Mesenchymal stem cell (in vitro differentiated cells and primary cell): ENCODE measurements at regions not wholly inside any gene's neighbourhood (a gene's known extent, or its start where the extent isn't known, plus 50 kb on each side); places are given as distances from the start of the nearest gene placed in this dataset.

ENCODE experiments used
- DNase-seq: peaks from one replicate; pipeline ENCODE4 v3.0.0-alpha.2; 2013
- H2AFZ ChIP-seq: one replicate; pipeline ENCODE4 v1.6.1; 2013; ENCODE audit warnings: low read depth, mild to moderate bottlenecking, control low read depth, inconsistent platforms, low read length, moderate library complexity
- H2AK5ac ChIP-seq: 2 replicates; pipeline ENCODE4 v1.6.1; 2013; ENCODE audit warnings: low read length, moderate library complexity, mild to moderate bottlenecking, inconsistent platforms; ENCODE audit not compliant: severe bottlenecking
- H2BK120ac ChIP-seq: one replicate; pipeline ENCODE4 v1.6.1; 2013; ENCODE audit warnings: low read depth, mild to moderate bottlenecking, inconsistent platforms, low read length, moderate library complexity
- H2BK12ac ChIP-seq, 2 experiments: one replicate each; pipeline ENCODE4 v1.6.1; 2013; ENCODE audit warnings: inconsistent platforms in 2 of 2, low read length in 2 of 2, mild to moderate bottlenecking in 2 of 2, moderate library complexity in 2 of 2, control low read depth in 1 of 2
- H2BK15ac ChIP-seq: one replicate; pipeline ENCODE4 v1.6.1; 2013; ENCODE audit warnings: mild to moderate bottlenecking, low read depth, inconsistent platforms; ENCODE audit not compliant: poor library complexity, severe bottlenecking
- H2BK5ac ChIP-seq: 2 replicates; pipeline ENCODE4 v1.6.1; 2013; ENCODE audit warnings: low read depth, mild to moderate bottlenecking, low read length, control low read depth, inconsistent platforms; ENCODE audit not compliant: poor library complexity, severe bottlenecking
- H3K14ac ChIP-seq, 2 experiments: one replicate each; pipeline ENCODE4 v1.6.1; 2013; ENCODE audit warnings: inconsistent platforms in 2 of 2, low read length in 2 of 2, control low read depth in 1 of 2, mild to moderate bottlenecking in 1 of 2, moderate library complexity in 1 of 2
- H3K18ac ChIP-seq, 2 experiments: one replicate each; pipeline ENCODE4 v1.6.1; 2013; ENCODE audit warnings: inconsistent platforms in 2 of 2, low read length in 2 of 2, control low read depth in 1 of 2, low read depth in 1 of 2, mild to moderate bottlenecking in 1 of 2
- H3K23ac ChIP-seq, 2 experiments: one replicate each; pipeline ENCODE4 v1.6.1; 2013; ENCODE audit warnings: inconsistent platforms in 2 of 2, low read length in 2 of 2, mild to moderate bottlenecking in 2 of 2, moderate library complexity in 2 of 2, control low read depth in 1 of 2
- H3K27ac ChIP-seq: 2 replicates; pipeline ENCODE4 v1.5.1; 2013; ENCODE audit warnings: mild to moderate bottlenecking, moderate library complexity, low read length, control low read depth, inconsistent platforms; ENCODE audit not compliant: poor library complexity, severe bottlenecking
- H3K27me3 ChIP-seq, 2 experiments: 2 replicates each; pipeline versions ENCODE4 v1.6.1 to v1.7.0; 2013; ENCODE audit warnings: low read length in 2 of 2, mild to moderate bottlenecking in 2 of 2, moderate library complexity in 2 of 2, control low read depth in 1 of 2, inconsistent platforms in 1 of 2; ENCODE audit not compliant: control insufficient read depth in 1 of 2, insufficient read depth in 1 of 2
- H3K36me3 ChIP-seq, 2 experiments: 2 replicates each; pipeline versions ENCODE4 v1.6.1 to v1.7.0; 2013; ENCODE audit warnings: low read length in 2 of 2, control low read depth in 1 of 2, inconsistent platforms in 1 of 2, low read depth in 1 of 2, mild to moderate bottlenecking in 1 of 2; ENCODE audit not compliant: insufficient read depth in 2 of 2, control insufficient read depth in 1 of 2
- H3K4ac ChIP-seq, 2 experiments: one replicate each; pipeline ENCODE4 v1.6.1; 2013; ENCODE audit warnings: inconsistent platforms in 2 of 2, low read length in 2 of 2, mild to moderate bottlenecking in 2 of 2, moderate library complexity in 2 of 2, control low read depth in 1 of 2, low read depth in 1 of 2
- H3K4me1 ChIP-seq: 2 replicates; pipeline ENCODE4 v1.6.1; 2013; ENCODE audit warnings: low read depth, low read length, control low read depth; ENCODE audit not compliant: control insufficient read depth, insufficient read depth
- H3K4me2 ChIP-seq: 2 replicates; pipeline ENCODE4 v1.6.1; 2013; ENCODE audit warnings: low read length, mild to moderate bottlenecking, inconsistent platforms; ENCODE audit not compliant: poor library complexity, severe bottlenecking
- H3K4me3 ChIP-seq, 2 experiments: 2 replicates each; pipeline versions ENCODE4 v1.5.1 to v1.7.0; 2013; ENCODE audit warnings: low read length in 2 of 2, mild to moderate bottlenecking in 2 of 2, control low read depth in 1 of 2, low read depth in 1 of 2; ENCODE audit not compliant: insufficient read depth in 1 of 2
- H3K79me1 ChIP-seq: replicated peaks from 2 replicates; pipeline ENCODE4 v1.6.1; 2013; ENCODE audit warnings: mild to moderate bottlenecking, control low read depth, low read length, inconsistent platforms; ENCODE audit not compliant: poor library complexity, severe bottlenecking
- H3K9ac ChIP-seq: 2 replicates; pipeline ENCODE4 v1.7.0; 2013; ENCODE audit warnings: mild to moderate bottlenecking, low read length, moderate library complexity
- H3K9me3 ChIP-seq: 2 replicates; pipeline ENCODE4 v1.7.0; 2013; ENCODE audit warnings: mild to moderate bottlenecking, low read length; ENCODE audit not compliant: control insufficient read depth
- H4K8ac ChIP-seq: one replicate; pipeline ENCODE4 v1.6.1; 2013; ENCODE audit warnings: inconsistent platforms, mild to moderate bottlenecking, low read length, moderate library complexity
- H4K91ac ChIP-seq: one replicate; pipeline ENCODE4 v1.6.1; 2013; ENCODE audit warnings: mild to moderate bottlenecking, low read length, inconsistent platforms
- WGBS: methylation state at CpG from one replicate; pipeline ENCODE4 v1.1.7; 2013; ENCODE audit warnings: mixed read lengths; 5-methylcytosine and 5-hydroxymethylcytosine counted together

GRCh38 chr18:61236356-61237057 is 96.7 kb upstream of the CDH20 start:
- Histone ChIP-seq H3K79me1 (no peaks in the 10 kb centered on the region), H3K14ac (no peak overlapping the region), H3K27ac (no peak overlapping the region), H2BK120ac (no peak overlapping the region), H3K4ac (no peak overlapping the region), H3K4me2 (no peak overlapping the region), H2AFZ (no peak overlapping the region), H4K91ac (no peak overlapping the region), H2BK5ac (no peak overlapping the region), H3K18ac (no peak overlapping the region), H4K8ac (no peak overlapping the region), H3K4me1 (no peaks in the 10 kb centered on the region), H3K36me3 (no peaks in the 10 kb centered on the region), H2AK5ac (no peak overlapping the region), H2BK15ac (no peak overlapping the region), H3K27me3 (no peaks in the 10 kb centered on the region), H3K23ac (no peak overlapping the region), H3K9me3 (no peaks in the 10 kb centered on the region), H3K9ac (no peak overlapping the region), H2BK12ac (no peak overlapping the region), H3K4me3 (no peak overlapping the region)
- 62% methylated on average over 6 of the region's 7 CpGs for WGBS
- no peak for DNase-seq

- Histone ChIP-seq H3K79me1 (no peaks in the 10 kb centered on the region), H2BK15ac (no peak overlapping the region), H3K27ac (no peak overlapping the region)
These were observed 95.7 kb upstream of the CDH20 start for GRCh38 chr18:61237529-61237928.

GRCh38 chr18:61239051-61239450 is 94.2 kb upstream of the CDH20 start:
- Histone ChIP-seq H2BK15ac (no peak overlapping the region), H3K27ac (no peak overlapping the region), H3K9me3 (no peaks in the 10 kb centered on the region), H3K23ac (no peak overlapping the region), H2AK5ac (no peak overlapping the region), H3K4me2 (no peak overlapping the region), H3K4me3 (no peak overlapping the region), H2AFZ (no peak overlapping the region), H3K4me1 (no peaks in the 10 kb centered on the region), H3K36me3 (no peaks in the 10 kb centered on the region), H3K18ac (no peak overlapping the region), H2BK5ac (no peak overlapping the region), H3K27me3 (peaks cover 0 to 4% of the 10 kb centered on the region in 2 experiments), H4K8ac (no peak overlapping the region), H2BK120ac (no peak overlapping the region), H3K79me1 (no peaks in the 10 kb centered on the region), H3K4ac (no peak overlapping the region), H4K91ac (no peak overlapping the region), H2BK12ac (no peak overlapping the region), H3K9ac (no peak overlapping the region), H3K14ac (no peak overlapping the region)
- WGBS: 80% methylated on average over 1 of the region's 5 CpGs
- DNase-seq: no peak

More at GRCh38 chr18:61237529-61237928, 95.7 kb upstream of the CDH20 start:
- Histone ChIP-seq H2BK12ac (no peak overlapping the region), H3K4ac (no peak overlapping the region), H3K36me3 (no peaks in the 10 kb centered on the region), H3K4me1 (no peaks in the 10 kb centered on the region), H4K91ac (no peak overlapping the region), H3K23ac (no peak overlapping the region), H2BK5ac (no peak overlapping the region), H4K8ac (no peak overlapping the region), H2BK120ac (no peak overlapping the region), H2AFZ (no peak overlapping the region), H3K27me3 (peaks cover 0 to 2% of the 10 kb centered on the region in 2 experiments), H3K4me2 (no peak overlapping the region), H3K4me3 (no peak overlapping the region), H3K9me3 (no peaks in the 10 kb centered on the region), H3K9ac (no peak overlapping the region), H3K18ac (no peak overlapping the region), H2AK5ac (no peak overlapping the region), H3K14ac (no peak overlapping the region)
- no peak for DNase-seq
- 77% methylated on average over 7 of the region's 7 CpGs for WGBS

GRCh38 chr18:61241260-61241853 is 91.9 kb upstream of the CDH20 start:
- no peak overlapping the region for H2AFZ ChIP-seq
- H3K4ac ChIP-seq: no peak overlapping the region
- H4K8ac ChIP-seq: no peak overlapping the region
- no peaks in the 10 kb centered on the region for H3K36me3 ChIP-seq
- H2AK5ac ChIP-seq: no peak overlapping the region
- no peak for DNase-seq
- no peak overlapping the region for H3K9ac ChIP-seq
- no peaks in the 10 kb centered on the region for H3K9me3 ChIP-seq
- H4K91ac ChIP-seq: no peak overlapping the region
- no peak overlapping the region for H3K14ac ChIP-seq
- H2BK12ac ChIP-seq: no peak overlapping the region
- H3K27me3 ChIP-seq: peaks cover 0 to 4% of the 10 kb centered on the region in 2 experiments
- H2BK15ac ChIP-seq: no peak overlapping the region
- no peak overlapping the region for H3K4me2 ChIP-seq
- H3K4me1 ChIP-seq: no peaks in the 10 kb centered on the region
- no peak overlapping the region for H3K27ac ChIP-seq
- H3K4me3 ChIP-seq: no peak overlapping the region
- no peak overlapping the region for H2BK120ac ChIP-seq
- 74% methylated on average over 5 of the region's 5 CpGs for WGBS
- no peak overlapping the region for H3K18ac ChIP-seq
- no peak overlapping the region for H3K23ac ChIP-seq
- no peak overlapping the region for H2BK5ac ChIP-seq
- no peaks in the 10 kb centered on the region for H3K79me1 ChIP-seq
